Uterus (tissue), 3 donors: ENCODE measurements at regions not wholly inside any gene's neighbourhood (a gene's known extent, or its start where the extent isn't known, plus 50 kb on each side); places are given as distances from the start of the nearest gene placed in this dataset.

ENCODE experiments used
- DNase-seq, 2 donors: peaks; one replicate each; pipeline ENCODE4 v3.0.0-alpha.2; 2019 to 2020
- H3K27ac ChIP-seq, 2 donors: fragments of 200-600 bp; sonication (generic); 1 replicate in 1 of 2; 2 replicates in 1 of 2; pipeline ENCODE4 v1.5.1; 2016 to 2018
- H3K27me3 ChIP-seq, 2 donors: fragments of 200-600 bp; sonication (generic); one replicate each; pipeline ENCODE4 v1.5.1; 2018 to 2019; ENCODE audit warnings: control low read depth in 1 of 2
- H3K36me3 ChIP-seq, 2 donors: fragments of 200-600 bp; sonication (generic); one replicate each; pipeline ENCODE4 v1.5.1; 2019; ENCODE audit warnings: control low read depth in 1 of 2
- H3K4me1 ChIP-seq, 2 donors: fragments of 200-600 bp; sonication (generic); one replicate each; pipeline ENCODE4 v1.5.1; 2018 to 2019; ENCODE audit warnings: control low read depth in 1 of 2
- H3K4me3 ChIP-seq, 2 donors: fragments of 200-600 bp; sonication (generic); 1 replicate in 1 of 2; 2 replicates in 1 of 2; pipeline ENCODE4 v1.5.1; 2018 to 2019; ENCODE audit warnings: mild to moderate bottlenecking in 1 of 2
- H3K9me3 ChIP-seq, 2 donors: fragments of 200-600 bp; sonication (generic); one replicate each; pipeline ENCODE4 v1.5.1; 2019; ENCODE audit warnings: control low read depth in 1 of 2
- POLR2A ChIP-seq, 2 donors: fragments of 450-650 bp; IDR thresholded peaks; one replicate each; pipeline ENCODE4 v1.6.1; 2016; ENCODE audit warnings: antibody characterized with exemption in 2 of 2, mild to moderate bottlenecking in 1 of 2, moderate library complexity in 1 of 2
- intact Hi-C: fragments of 100-400 bp; cut with DNase I; formaldehyde crosslinking; loops from one replicate; pipeline ENCODE4 v1.15.1; 2023; ENCODE audit warnings: low total_unique reads
- TF ChIP-seq, protein P1 (sequence below), 4 experiments: fragments of 200-600 bp in 2 of 4; fragments of 450-650 bp in 2 of 4; sonication (generic) in 2 of 4; IDR thresholded peaks; one replicate each; pipeline ENCODE4 v1.5.1; 2016 to 2019; ENCODE audit warnings: antibody characterized with exemption in 4 of 4, mild to moderate bottlenecking in 2 of 4, moderate library complexity in 1 of 4
- donor health status: DM: yes; HTN: yes; CAD: no.

DNA sequence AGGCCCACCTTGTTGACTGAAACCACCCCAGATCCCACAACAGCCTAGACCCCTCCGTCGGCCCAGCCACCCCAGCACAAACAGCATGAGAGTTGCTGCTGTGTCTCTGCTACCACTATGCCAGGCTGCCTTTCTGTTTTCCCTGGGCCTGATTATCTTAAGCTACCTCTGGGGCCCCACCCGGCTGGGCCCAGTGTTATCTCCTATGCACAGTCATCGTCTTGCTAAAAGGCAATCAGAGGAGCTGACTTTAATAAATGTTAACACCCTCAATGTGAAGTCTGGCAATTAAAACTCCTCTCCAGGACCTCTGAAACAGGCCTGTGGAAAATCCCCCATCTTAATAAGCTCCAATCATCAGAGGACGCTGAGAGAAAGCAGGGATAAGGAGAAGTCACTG lies 144.9 kb downstream of the FAM114A2 start:
- H3K27ac ChIP-seq = no peak overlapping the region
- DNase-seq = no peak
- H3K4me1 ChIP-seq = no peaks in the 10 kb centered on the region
- intact Hi-C loops = no loop called here
- no peaks in the 10 kb centered on the region for H3K9me3 ChIP-seq
- H3K27me3 ChIP-seq = no peaks in the 10 kb centered on the region
- TF ChIP-seq, protein P1, sequence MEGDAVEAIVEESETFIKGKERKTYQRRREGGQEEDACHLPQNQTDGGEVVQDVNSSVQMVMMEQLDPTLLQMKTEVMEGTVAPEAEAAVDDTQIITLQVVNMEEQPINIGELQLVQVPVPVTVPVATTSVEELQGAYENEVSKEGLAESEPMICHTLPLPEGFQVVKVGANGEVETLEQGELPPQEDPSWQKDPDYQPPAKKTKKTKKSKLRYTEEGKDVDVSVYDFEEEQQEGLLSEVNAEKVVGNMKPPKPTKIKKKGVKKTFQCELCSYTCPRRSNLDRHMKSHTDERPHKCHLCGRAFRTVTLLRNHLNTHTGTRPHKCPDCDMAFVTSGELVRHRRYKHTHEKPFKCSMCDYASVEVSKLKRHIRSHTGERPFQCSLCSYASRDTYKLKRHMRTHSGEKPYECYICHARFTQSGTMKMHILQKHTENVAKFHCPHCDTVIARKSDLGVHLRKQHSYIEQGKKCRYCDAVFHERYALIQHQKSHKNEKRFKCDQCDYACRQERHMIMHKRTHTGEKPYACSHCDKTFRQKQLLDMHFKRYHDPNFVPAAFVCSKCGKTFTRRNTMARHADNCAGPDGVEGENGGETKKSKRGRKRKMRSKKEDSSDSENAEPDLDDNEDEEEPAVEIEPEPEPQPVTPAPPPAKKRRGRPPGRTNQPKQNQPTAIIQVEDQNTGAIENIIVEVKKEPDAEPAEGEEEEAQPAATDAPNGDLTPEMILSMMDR (IDR thresholded peaks at IDR 0.05) = no peak
- TF ChIP-seq POLR2A (IDR thresholded peaks at IDR 0.05) = no peak
- no peaks in the 10 kb centered on the region for H3K36me3 ChIP-seq
- no peak overlapping the region for H3K4me3 ChIP-seq

GRCh38 chr5:153891394-153891793 lies 147.3 kb downstream of the FAM114A2 start:
- no peak overlapping the region for H3K27ac ChIP-seq
- TF ChIP-seq POLR2A (IDR thresholded peaks at IDR 0.05) = no peak
- TF ChIP-seq, protein P1 (IDR thresholded peaks at IDR 0.05) = no peak
- no peak for DNase-seq

GRCh38 chr5:153888781-153889180 lies 149.9 kb downstream of the FAM114A2 start:
- Histone ChIP-seq H3K9me3 (no peaks in the 10 kb centered on the region), H3K27me3 (no peaks in the 10 kb centered on the region), H3K27ac (no peak overlapping the region), H3K4me1 (no peaks in the 10 kb centered on the region), H3K4me3 (no peak overlapping the region), H3K36me3 (no peaks in the 10 kb centered on the region)
- no peak for DNase-seq
- intact Hi-C loops = no loop called here
- TF ChIP-seq, protein P1 (IDR thresholded peaks at IDR 0.05) = no peak
- TF ChIP-seq POLR2A (IDR thresholded peaks at IDR 0.05) = no peak

More at GRCh38 chr5:153891394-153891793, 147.3 kb downstream of the FAM114A2 start:
- no peak overlapping the region for H3K4me3 ChIP-seq
- intact Hi-C loops = no loop called here
- no peaks in the 10 kb centered on the region for H3K36me3 ChIP-seq
- H3K27me3 ChIP-seq = no peaks in the 10 kb centered on the region
- H3K9me3 ChIP-seq = no peaks in the 10 kb centered on the region
- no peaks in the 10 kb centered on the region for H3K4me1 ChIP-seq

- H3K4me3 ChIP-seq = no peak overlapping the region
- H3K4me1 ChIP-seq = no peaks in the 10 kb centered on the region
- no peaks in the 10 kb centered on the region for H3K27me3 ChIP-seq
- H3K27ac ChIP-seq = no peak overlapping the region
- intact Hi-C loops = no loop called here
- H3K36me3 ChIP-seq = no peaks in the 10 kb centered on the region
- TF ChIP-seq, protein P1 (IDR thresholded peaks at IDR 0.05) = no peak
- TF ChIP-seq POLR2A (IDR thresholded peaks at IDR 0.05) = no peak
- H3K9me3 ChIP-seq = no peaks in the 10 kb centered on the region
- no peak for DNase-seq
Measured at GRCh38 chr5:153885141-153885540, 153.6 kb downstream of the FAM114A2 start.

GRCh38 chr5:153884612-153884957 lies 154.1 kb downstream of the FAM114A2 start:
- intact Hi-C loops = no loop called here
- Histone ChIP-seq H3K36me3 (no peaks in the 10 kb centered on the region), H3K4me3 (no peak overlapping the region), H3K9me3 (no peaks in the 10 kb centered on the region), H3K4me1 (no peaks in the 10 kb centered on the region), H3K27ac (no peak overlapping the region), H3K27me3 (no peaks in the 10 kb centered on the region)
- TF ChIP-seq, protein P1 (IDR thresholded peaks at IDR 0.05) = no peak
- TF ChIP-seq POLR2A (IDR thresholded peaks at IDR 0.05) = no peak
- DNase-seq = no peak
